ENCODE measurements at regions not wholly inside any gene's neighbourhood (a gene's known extent, or its start where the extent isn't known, plus 50 kb on each side); places are given as distances from the start of the nearest gene placed in this dataset.

DNA sequence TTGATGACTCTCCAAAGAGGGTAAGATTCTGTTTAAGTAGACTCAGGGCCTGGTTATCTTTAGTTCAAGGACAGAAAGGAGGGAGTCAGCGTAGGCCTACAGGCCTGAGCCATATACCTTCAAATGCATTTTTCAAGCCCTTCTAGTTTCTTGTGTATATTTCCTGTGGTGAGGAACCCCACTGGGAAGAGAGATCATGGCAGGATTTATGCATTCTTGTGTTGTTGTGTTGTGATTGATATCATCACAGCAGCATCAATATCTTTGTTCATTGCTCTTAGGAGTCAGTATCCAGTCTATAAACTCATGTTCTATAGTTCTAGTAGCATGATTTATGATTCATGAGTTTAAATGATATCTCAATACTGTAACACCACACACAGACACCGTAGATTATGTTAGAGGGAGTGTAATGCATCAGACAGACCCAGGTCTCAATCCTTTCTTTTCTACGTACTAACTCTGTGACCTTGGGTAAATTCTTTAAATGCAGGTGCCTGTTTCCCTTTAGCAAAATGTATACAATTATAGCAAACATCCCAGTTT, 427.5 kb downstream of the PDCD6IP start:
- no peak overlapping the region for H2AFZ ChIP-seq (ENCODE audit: control insufficient read depth, low read depth, low read length)
- no peaks in the 10 kb centered on the region for H3K27me3 ChIP-seq (replicated peaks in 1 of 2; ENCODE audit: control insufficient read depth in 2 of 2, insufficient read depth in 2 of 2, low read length in 1 of 2)
- intact Hi-C loops (cut with micrococcal nuclease; ENCODE audit: unreplicated experiment) (no loop called here), in situ Hi-C loops (cut with MboI) (no loop called here)
- no peak for FAIRE-seq
- no peak for TF ChIP-seq ZNF274 (IDR thresholded peaks at IDR 0.05; ENCODE audit: insufficient read depth, insufficient read length)
- TF ChIP-seq, protein P1, sequence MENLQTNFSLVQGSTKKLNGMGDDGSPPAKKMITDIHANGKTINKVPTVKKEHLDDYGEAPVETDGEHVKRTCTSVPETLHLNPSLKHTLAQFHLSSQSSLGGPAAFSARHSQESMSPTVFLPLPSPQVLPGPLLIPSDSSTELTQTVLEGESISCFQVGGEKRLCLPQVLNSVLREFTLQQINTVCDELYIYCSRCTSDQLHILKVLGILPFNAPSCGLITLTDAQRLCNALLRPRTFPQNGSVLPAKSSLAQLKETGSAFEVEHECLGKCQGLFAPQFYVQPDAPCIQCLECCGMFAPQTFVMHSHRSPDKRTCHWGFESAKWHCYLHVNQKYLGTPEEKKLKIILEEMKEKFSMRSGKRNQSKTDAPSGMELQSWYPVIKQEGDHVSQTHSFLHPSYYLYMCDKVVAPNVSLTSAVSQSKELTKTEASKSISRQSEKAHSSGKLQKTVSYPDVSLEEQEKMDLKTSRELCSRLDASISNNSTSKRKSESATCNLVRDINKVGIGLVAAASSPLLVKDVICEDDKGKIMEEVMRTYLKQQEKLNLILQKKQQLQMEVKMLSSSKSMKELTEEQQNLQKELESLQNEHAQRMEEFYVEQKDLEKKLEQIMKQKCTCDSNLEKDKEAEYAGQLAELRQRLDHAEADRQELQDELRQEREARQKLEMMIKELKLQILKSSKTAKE (IDR thresholded peaks at IDR 0.05; ENCODE audit: low read depth, poor library complexity, severe bottlenecking): no peak
- TF ChIP-seq, protein P2, sequence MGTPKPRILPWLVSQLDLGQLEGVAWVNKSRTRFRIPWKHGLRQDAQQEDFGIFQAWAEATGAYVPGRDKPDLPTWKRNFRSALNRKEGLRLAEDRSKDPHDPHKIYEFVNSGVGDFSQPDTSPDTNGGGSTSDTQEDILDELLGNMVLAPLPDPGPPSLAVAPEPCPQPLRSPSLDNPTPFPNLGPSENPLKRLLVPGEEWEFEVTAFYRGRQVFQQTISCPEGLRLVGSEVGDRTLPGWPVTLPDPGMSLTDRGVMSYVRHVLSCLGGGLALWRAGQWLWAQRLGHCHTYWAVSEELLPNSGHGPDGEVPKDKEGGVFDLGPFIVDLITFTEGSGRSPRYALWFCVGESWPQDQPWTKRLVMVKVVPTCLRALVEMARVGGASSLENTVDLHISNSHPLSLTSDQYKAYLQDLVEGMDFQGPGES (IDR thresholded peaks at IDR 0.05): no peak
- no peak for ATAC-seq
- H3K36me3 ChIP-seq (ENCODE audit: control insufficient read depth in 2 of 2, insufficient read depth in 2 of 2, low read length in 1 of 2): no peaks in the 10 kb centered on the region
- POLR2A ChIA-PET: no interaction called here
- no peak overlapping the region for H3K27ac ChIP-seq (ENCODE audit: control insufficient read depth, insufficient read depth)
- H3K79me2 ChIP-seq (ENCODE audit: control insufficient read depth, insufficient read depth, low read length): no peaks in the 10 kb centered on the region
- no peak for DNase-seq (ENCODE audit: low read depth, low spot score)
- no peak overlapping the region for H3K4me2 ChIP-seq (ENCODE audit: control insufficient read depth, insufficient read depth)
- RAD21 ChIA-PET (ENCODE audit: unreplicated experiment): interaction anchor here (0.6 kb wide), 1 partner anchor 20 kb away, joined by 4 read pairs; no protein-coding TSS in a partner anchor
- no TSS peak for BruUV-seq (replicated peaks)
- H3K9me3 ChIP-seq (replicated peaks; ENCODE audit: control insufficient read depth, insufficient read depth, low read length): no peaks in the 10 kb centered on the region
- H3K9ac ChIP-seq (ENCODE audit: control insufficient read depth, insufficient read depth, low read length): no peak overlapping the region
- SMC1A ChIA-PET (ENCODE audit: uncharacterized antibody, unreplicated experiment): interaction anchor here (1.5 kb wide), 1 partner anchor 35 kb away, joined by 5 read pairs; no protein-coding TSS in a partner anchor
- 75% methylated on average over 3 of the region's 3 CpGs for WGBS (ENCODE audit: insufficient coverage, insufficient replicate concordance, low lambda C conversion rate, missing lambda C conversion rate)
- CTCF ChIA-PET: no interaction called here
- no peak overlapping the region for H3K4me3 ChIP-seq
- H3K4me1 ChIP-seq (ENCODE audit: control insufficient read depth, insufficient read depth, low read length): no peaks in the 10 kb centered on the region
- H4K20me1 ChIP-seq (ENCODE audit: control insufficient read depth, insufficient read depth): no peaks in the 10 kb centered on the region

DNA sequence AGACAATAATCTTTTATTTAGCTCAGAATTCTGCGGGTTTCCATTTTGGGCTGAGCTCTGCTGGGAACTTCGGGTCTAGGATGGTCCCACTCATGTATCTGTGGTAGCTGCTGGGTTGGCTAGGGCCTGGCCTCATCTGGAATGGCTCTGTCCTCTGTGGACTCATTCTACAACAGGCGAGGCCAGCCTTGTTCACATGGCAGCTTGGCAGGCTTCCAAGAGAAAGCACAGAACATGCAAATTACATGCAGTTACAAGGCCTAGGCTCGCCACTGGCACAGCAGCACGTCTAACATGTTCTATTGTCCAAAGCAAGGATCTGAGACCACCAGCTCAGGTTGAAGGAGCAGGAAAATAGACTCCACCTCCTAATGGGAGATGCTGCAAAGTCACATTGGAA, 431.4 kb downstream of the PDCD6IP start:
- Histone ChIP-seq H4K20me1 (ENCODE audit: control insufficient read depth, insufficient read depth) (no peaks in the 10 kb centered on the region), H3K4me3 (no peak overlapping the region), H3K9ac (ENCODE audit: control insufficient read depth, insufficient read depth, low read length) (no peak overlapping the region), H3K9me3 (replicated peaks; ENCODE audit: control insufficient read depth, insufficient read depth, low read length) (no peaks in the 10 kb centered on the region), H3K79me2 (ENCODE audit: control insufficient read depth, insufficient read depth, low read length) (no peaks in the 10 kb centered on the region), H3K36me3 (ENCODE audit: control insufficient read depth in 2 of 2, insufficient read depth in 2 of 2, low read length in 1 of 2) (no peaks in the 10 kb centered on the region), H3K27ac (ENCODE audit: control insufficient read depth, insufficient read depth) (no peak overlapping the region), H3K4me2 (ENCODE audit: control insufficient read depth, insufficient read depth) (no peak overlapping the region), H3K27me3 (replicated peaks in 1 of 2; ENCODE audit: control insufficient read depth in 2 of 2, insufficient read depth in 2 of 2, low read length in 1 of 2) (no peaks in the 10 kb centered on the region), H2AFZ (ENCODE audit: control insufficient read depth, low read depth, low read length) (no peak overlapping the region), H3K4me1 (ENCODE audit: control insufficient read depth, insufficient read depth, low read length) (no peaks in the 10 kb centered on the region)
- SMC1A ChIA-PET (ENCODE audit: uncharacterized antibody, unreplicated experiment): no interaction called here
- TF ChIP-seq CBX3 (IDR thresholded peaks at IDR 0.05; ENCODE audit: borderline replicate concordance, low read depth): no peak
- TF ChIP-seq ZNF384 (IDR thresholded peaks at IDR 0.05; ENCODE audit: borderline replicate concordance, low read depth, low read length): no peak
- TF ChIP-seq KDM1A (IDR thresholded peaks at IDR 0.05; ENCODE audit: borderline replicate concordance): no peak
- no peak for TF ChIP-seq KAT2A (conservative IDR thresholded peaks at IDR 0.05; ENCODE audit: control insufficient read depth, low read depth, low read length)
- no peak for TF ChIP-seq CBFB (IDR thresholded peaks at IDR 0.05; ENCODE audit: low read depth)
- TF ChIP-seq MXI1 (IDR thresholded peaks at IDR 0.05; ENCODE audit: low read depth, low read length): no peak
- TF ChIP-seq CHD4 (IDR thresholded peaks at IDR 0.05): no peak
- TF ChIP-seq, protein P3, sequence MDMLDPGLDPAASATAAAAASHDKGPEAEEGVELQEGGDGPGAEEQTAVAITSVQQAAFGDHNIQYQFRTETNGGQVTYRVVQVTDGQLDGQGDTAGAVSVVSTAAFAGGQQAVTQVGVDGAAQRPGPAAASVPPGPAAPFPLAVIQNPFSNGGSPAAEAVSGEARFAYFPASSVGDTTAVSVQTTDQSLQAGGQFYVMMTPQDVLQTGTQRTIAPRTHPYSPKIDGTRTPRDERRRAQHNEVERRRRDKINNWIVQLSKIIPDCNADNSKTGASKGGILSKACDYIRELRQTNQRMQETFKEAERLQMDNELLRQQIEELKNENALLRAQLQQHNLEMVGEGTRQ (IDR thresholded peaks at IDR 0.05; ENCODE audit: borderline replicate concordance, low read depth, low read length): no peak
- TF ChIP-seq SIN3A (IDR thresholded peaks at IDR 0.05; ENCODE audit: low read depth, low read length): no peak
- TF ChIP-seq, protein P4, sequence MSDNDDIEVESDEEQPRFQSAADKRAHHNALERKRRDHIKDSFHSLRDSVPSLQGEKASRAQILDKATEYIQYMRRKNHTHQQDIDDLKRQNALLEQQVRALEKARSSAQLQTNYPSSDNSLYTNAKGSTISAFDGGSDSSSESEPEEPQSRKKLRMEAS (IDR thresholded peaks at IDR 0.05; ENCODE audit: low read depth, low read length): no peak
- TF ChIP-seq DPF2 (IDR thresholded peaks at IDR 0.05): no peak
- TF ChIP-seq IKZF1 (conservative IDR thresholded peaks at IDR 0.05): no peak
- WGBS (ENCODE audit: insufficient coverage, insufficient replicate concordance, low lambda C conversion rate, missing lambda C conversion rate): 37% methylated on average over 5 of the region's 5 CpGs
- CTCF ChIA-PET: interaction anchor here (1.5 kb wide), 1 partner anchor 31 kb away, joined by 5 read pairs; no protein-coding TSS in a partner anchor
- POLR2A ChIA-PET: no interaction called here
- DNase-seq (ENCODE audit: low read depth, low spot score) (no peak), FAIRE-seq (no peak), ATAC-seq (no peak)
- RAD21 ChIA-PET (ENCODE audit: unreplicated experiment): no interaction called here
- intact Hi-C loops (cut with micrococcal nuclease; ENCODE audit: unreplicated experiment): no loop called here
- no TSS peak for BruUV-seq (replicated peaks)
- in situ Hi-C loops (cut with MboI): no loop called here
